Sigmoid colon (tissue), 4 donors: ENCODE measurements at regions not wholly inside any gene's neighbourhood (a gene's known extent, or its start where the extent isn't known, plus 50 kb on each side); places are given as distances from the start of the nearest gene placed in this dataset.

ENCODE experiments used
- EP300 ChIP-seq, 4 donors: sonication (generic); formaldehyde crosslinking; IDR thresholded peaks; one replicate each; pipeline ENCODE4 v1.6.1; 2017; ENCODE audit warnings: antibody characterized with exemption in 4 of 4
- POLR2A ChIP-seq, 2 donors: fragments of 450-650 bp; IDR thresholded peaks; one replicate each; pipeline ENCODE4 v1.6.1; 2016; ENCODE audit warnings: antibody characterized with exemption in 2 of 2, mild to moderate bottlenecking in 2 of 2, moderate library complexity in 2 of 2
- POLR2AphosphoS5 ChIP-seq, 4 donors: sonication (generic); formaldehyde crosslinking; IDR thresholded peaks; one replicate each; pipeline ENCODE4 v1.6.1; 2017; ENCODE audit warnings: antibody characterized with exemption in 4 of 4
- TF ChIP-seq, protein P1 (sequence below), 4 experiments: fragments of 450-650 bp in 3 of 4; fragments of 200-600 bp in 1 of 4; IDR thresholded peaks; one replicate each; pipeline ENCODE4 v1.5.1; 2016 to 2019; ENCODE audit warnings: antibody characterized with exemption in 4 of 4, mild to moderate bottlenecking in 3 of 4, moderate library complexity in 2 of 4

GRCh38 chr22:25489947-25490346 is 74.5 kb upstream of the GRK3 start:
- TF ChIP-seq, protein P1, sequence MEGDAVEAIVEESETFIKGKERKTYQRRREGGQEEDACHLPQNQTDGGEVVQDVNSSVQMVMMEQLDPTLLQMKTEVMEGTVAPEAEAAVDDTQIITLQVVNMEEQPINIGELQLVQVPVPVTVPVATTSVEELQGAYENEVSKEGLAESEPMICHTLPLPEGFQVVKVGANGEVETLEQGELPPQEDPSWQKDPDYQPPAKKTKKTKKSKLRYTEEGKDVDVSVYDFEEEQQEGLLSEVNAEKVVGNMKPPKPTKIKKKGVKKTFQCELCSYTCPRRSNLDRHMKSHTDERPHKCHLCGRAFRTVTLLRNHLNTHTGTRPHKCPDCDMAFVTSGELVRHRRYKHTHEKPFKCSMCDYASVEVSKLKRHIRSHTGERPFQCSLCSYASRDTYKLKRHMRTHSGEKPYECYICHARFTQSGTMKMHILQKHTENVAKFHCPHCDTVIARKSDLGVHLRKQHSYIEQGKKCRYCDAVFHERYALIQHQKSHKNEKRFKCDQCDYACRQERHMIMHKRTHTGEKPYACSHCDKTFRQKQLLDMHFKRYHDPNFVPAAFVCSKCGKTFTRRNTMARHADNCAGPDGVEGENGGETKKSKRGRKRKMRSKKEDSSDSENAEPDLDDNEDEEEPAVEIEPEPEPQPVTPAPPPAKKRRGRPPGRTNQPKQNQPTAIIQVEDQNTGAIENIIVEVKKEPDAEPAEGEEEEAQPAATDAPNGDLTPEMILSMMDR (IDR thresholded peaks at IDR 0.05): no peak
- no peak for TF ChIP-seq POLR2A (IDR thresholded peaks at IDR 0.05)
- TF ChIP-seq POLR2AphosphoS5 (IDR thresholded peaks at IDR 0.05): no peak
- TF ChIP-seq EP300 (IDR thresholded peaks at IDR 0.05): no peak
